HepG2 (cell line): ENCODE measurements at regions not wholly inside any gene's neighbourhood (a gene's known extent, or its start where the extent isn't known, plus 50 kb on each side); places are given as distances from the start of the nearest gene placed in this dataset.

Experiments used
- ATF7-NPFF ChIP-seq: sonication (generic); formaldehyde crosslinking; IDR thresholded peaks from 2 replicates; pipeline ENCODE4 v1.8.1; 2023; ENCODE audit warnings: mild to moderate bottlenecking, low read depth, missing genetic modification reagents, moderate library complexity
- ETV5 ChIP-seq: IDR thresholded peaks from 2 replicates; pipeline ENCODE4 v1.6.1; 2018; ENCODE audit warnings: missing biosample characterization, missing genetic modification reagents, inconsistent platforms, borderline replicate concordance
- JUND ChIP-seq: sonication (generic); formaldehyde crosslinking; IDR thresholded peaks from 2 replicates; pipeline ENCODE4 v1.8.0; 2022; ENCODE audit warnings: mild to moderate bottlenecking, missing genetic modification reagents
- POLR2A ChIP-seq, 2 experiments: IDR thresholded peaks; 2 replicates each; pipeline ENCODE4 v1.6.1; 2011; ENCODE audit warnings: low read depth in 2 of 2, low read length in 2 of 2, mild to moderate bottlenecking in 1 of 2, moderate library complexity in 1 of 2; ENCODE audit not compliant: insufficient read depth in 1 of 2
- RFX1 ChIP-seq: fragments of 450-650 bp; IDR thresholded peaks from 2 replicates; pipeline ENCODE4 v1.6.1; 2017
- SMARCC2 ChIP-seq: fragments of 450-650 bp; IDR thresholded peaks from 2 replicates; pipeline ENCODE4 v1.6.1; 2017; ENCODE audit warnings: antibody characterized with exemption, mild to moderate bottlenecking
- SNAPC2 ChIP-seq: sonication (generic); formaldehyde crosslinking; IDR thresholded peaks from 2 replicates; pipeline ENCODE4 v1.8.1; 2022; ENCODE audit warnings: mild to moderate bottlenecking, missing genetic modification reagents
- SPEN ChIP-seq: sonication (generic); formaldehyde crosslinking; IDR thresholded peaks from 2 replicates; pipeline ENCODE4 v1.5.1; 2020; ENCODE audit warnings: low read depth, mild to moderate bottlenecking, missing genetic modification reagents
- U2AF2 ChIP-seq: fragments of 200-400 bp; formaldehyde crosslinking; IDR thresholded peaks from 2 replicates; pipeline ENCODE4 v1.6.1; 2017; ENCODE audit warnings: low read depth, mild to moderate bottlenecking, low read length
- ZNF282 ChIP-seq: fragments of 450-650 bp; IDR thresholded peaks from 2 replicates; pipeline ENCODE4 v1.6.1; 2018; ENCODE audit not compliant: partially characterized antibody
- ZNF543 ChIP-seq: sonication (generic); formaldehyde crosslinking; IDR thresholded peaks from 2 replicates; pipeline ENCODE4 v1.4.0; 2020; ENCODE audit warnings: mild to moderate bottlenecking, missing genetic modification reagents
- ZNF674 ChIP-seq: sonication (generic); formaldehyde crosslinking; IDR thresholded peaks from 2 replicates; pipeline ENCODE4 v1.5.0; 2020; ENCODE audit warnings: low read depth, mild to moderate bottlenecking, missing genetic modification reagents
- ZNF737 ChIP-seq: sonication (generic); formaldehyde crosslinking; IDR thresholded peaks from 2 replicates; pipeline ENCODE4 v1.5.0; 2020; ENCODE audit warnings: missing genetic modification reagents, mild to moderate bottlenecking, borderline replicate concordance
- TF ChIP-seq, protein P1 (sequence below): sonication (generic); formaldehyde crosslinking; IDR thresholded peaks from 2 replicates; pipeline ENCODE4 v1.5.1; 2020; ENCODE audit warnings: mild to moderate bottlenecking, missing genetic modification reagents, moderate library complexity
- TF ChIP-seq, protein P2 (sequence below): sonication (generic); formaldehyde crosslinking; IDR thresholded peaks from 2 replicates; pipeline ENCODE4 v1.8.0; 2023; ENCODE audit warnings: mild to moderate bottlenecking, missing genetic modification reagents
- TF ChIP-seq, protein P3 (sequence below): sonication (generic); formaldehyde crosslinking; IDR thresholded peaks from 2 replicates; pipeline ENCODE4 v1.5.0; 2020; ENCODE audit warnings: mild to moderate bottlenecking, missing genetic modification reagents, borderline replicate concordance
- TF ChIP-seq, protein P4 (sequence below): sonication (generic); formaldehyde crosslinking; IDR thresholded peaks from 2 replicates; pipeline ENCODE4 v1.4.0; 2020; ENCODE audit warnings: missing genetic modification reagents

DNA sequence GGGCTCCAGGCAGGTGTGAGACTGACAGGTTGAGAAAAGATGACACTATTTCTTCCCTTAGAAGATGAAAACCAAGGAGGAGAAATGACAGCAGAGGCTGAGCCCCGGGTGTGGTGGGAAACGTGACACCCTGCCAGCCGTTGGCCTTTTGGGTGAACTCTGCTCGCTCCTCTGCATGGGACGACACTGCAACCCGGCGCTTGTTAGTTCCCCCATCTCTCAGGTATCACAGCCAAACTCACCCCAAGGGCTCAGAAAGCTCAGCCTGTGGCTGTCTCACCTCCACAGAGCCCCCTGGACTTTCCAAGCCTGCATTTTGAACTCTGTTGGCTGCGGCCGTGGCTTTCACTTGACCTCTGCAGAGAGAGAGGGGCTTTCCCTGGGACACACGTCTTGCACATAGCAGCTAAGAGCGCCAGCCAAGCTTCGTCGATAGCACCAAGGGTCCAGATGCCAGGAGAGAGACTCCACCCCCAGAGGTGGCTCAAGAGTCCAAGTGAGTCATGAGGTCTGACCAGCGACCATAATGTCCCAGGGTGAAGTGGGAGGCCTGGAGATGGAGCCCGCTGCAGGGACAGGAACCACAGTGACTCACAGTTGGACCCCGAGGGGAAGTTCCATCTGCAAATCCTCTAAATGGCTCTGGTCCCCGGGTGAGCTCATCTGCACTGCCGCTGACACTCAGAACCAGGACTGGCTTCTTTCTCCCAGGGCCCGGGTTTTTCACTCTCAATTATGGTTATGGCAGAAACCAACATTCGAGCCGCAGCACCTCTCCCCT is 301.9 kb downstream of the SOX9 start (continued):
- TF ChIP-seq JUND (peak; percentile 87), ETV5 (CRISPR knock-in tag) (peak; percentile 80), SNAPC2 (CRISPR knock-in tag) (no peak), RFX1 (no peak), ZNF543 (CRISPR knock-in tag) (peak; percentile 56), ZNF737 (CRISPR knock-in tag) (no peak), ZNF674 (CRISPR knock-in tag) (no peak), ATF7-NPFF (0 out of 2 replicates have a peak, but pooled peaks have one; percentile 24), U2AF2 (no peak), SPEN (peak; percentile 59; the same call in 1 of the 2 replicates), ZNF282 (no peak), POLR2A (IDR thresholded peaks at IDR 0.05; ENCODE audit: insufficient read depth in 1 of 2, low read depth in 2 of 2, low read length in 2 of 2) (peak in 1 of 2 experiments; percentile 64; a peak in 2 of 4 replicates), SMARCC2 (0 out of 2 replicates have a peak, but pooled peaks have one; percentile 38)
- TF ChIP-seq, protein P1, sequence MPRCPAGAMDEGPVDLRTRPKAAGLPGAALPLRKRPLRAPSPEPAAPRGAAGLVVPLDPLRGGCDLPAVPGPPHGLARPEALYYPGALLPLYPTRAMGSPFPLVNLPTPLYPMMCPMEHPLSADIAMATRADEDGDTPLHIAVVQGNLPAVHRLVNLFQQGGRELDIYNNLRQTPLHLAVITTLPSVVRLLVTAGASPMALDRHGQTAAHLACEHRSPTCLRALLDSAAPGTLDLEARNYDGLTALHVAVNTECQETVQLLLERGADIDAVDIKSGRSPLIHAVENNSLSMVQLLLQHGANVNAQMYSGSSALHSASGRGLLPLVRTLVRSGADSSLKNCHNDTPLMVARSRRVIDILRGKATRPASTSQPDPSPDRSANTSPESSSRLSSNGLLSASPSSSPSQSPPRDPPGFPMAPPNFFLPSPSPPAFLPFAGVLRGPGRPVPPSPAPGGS (CRISPR knock-in tag), result peak; percentile 97
- TF ChIP-seq, protein P2, sequence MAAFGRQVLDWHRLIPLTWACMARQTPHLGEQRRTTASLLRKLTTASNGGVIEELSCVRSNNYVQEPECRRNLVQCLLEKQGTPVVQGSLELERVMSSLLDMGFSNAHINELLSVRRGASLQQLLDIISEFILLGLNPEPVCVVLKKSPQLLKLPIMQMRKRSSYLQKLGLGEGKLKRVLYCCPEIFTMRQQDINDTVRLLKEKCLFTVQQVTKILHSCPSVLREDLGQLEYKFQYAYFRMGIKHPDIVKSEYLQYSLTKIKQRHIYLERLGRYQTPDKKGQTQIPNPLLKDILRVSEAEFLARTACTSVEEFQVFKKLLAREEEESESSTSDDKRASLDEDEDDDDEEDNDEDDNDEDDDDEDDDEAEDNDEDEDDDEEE (CRISPR knock-in tag), result no peak
- TF ChIP-seq, protein P3, sequence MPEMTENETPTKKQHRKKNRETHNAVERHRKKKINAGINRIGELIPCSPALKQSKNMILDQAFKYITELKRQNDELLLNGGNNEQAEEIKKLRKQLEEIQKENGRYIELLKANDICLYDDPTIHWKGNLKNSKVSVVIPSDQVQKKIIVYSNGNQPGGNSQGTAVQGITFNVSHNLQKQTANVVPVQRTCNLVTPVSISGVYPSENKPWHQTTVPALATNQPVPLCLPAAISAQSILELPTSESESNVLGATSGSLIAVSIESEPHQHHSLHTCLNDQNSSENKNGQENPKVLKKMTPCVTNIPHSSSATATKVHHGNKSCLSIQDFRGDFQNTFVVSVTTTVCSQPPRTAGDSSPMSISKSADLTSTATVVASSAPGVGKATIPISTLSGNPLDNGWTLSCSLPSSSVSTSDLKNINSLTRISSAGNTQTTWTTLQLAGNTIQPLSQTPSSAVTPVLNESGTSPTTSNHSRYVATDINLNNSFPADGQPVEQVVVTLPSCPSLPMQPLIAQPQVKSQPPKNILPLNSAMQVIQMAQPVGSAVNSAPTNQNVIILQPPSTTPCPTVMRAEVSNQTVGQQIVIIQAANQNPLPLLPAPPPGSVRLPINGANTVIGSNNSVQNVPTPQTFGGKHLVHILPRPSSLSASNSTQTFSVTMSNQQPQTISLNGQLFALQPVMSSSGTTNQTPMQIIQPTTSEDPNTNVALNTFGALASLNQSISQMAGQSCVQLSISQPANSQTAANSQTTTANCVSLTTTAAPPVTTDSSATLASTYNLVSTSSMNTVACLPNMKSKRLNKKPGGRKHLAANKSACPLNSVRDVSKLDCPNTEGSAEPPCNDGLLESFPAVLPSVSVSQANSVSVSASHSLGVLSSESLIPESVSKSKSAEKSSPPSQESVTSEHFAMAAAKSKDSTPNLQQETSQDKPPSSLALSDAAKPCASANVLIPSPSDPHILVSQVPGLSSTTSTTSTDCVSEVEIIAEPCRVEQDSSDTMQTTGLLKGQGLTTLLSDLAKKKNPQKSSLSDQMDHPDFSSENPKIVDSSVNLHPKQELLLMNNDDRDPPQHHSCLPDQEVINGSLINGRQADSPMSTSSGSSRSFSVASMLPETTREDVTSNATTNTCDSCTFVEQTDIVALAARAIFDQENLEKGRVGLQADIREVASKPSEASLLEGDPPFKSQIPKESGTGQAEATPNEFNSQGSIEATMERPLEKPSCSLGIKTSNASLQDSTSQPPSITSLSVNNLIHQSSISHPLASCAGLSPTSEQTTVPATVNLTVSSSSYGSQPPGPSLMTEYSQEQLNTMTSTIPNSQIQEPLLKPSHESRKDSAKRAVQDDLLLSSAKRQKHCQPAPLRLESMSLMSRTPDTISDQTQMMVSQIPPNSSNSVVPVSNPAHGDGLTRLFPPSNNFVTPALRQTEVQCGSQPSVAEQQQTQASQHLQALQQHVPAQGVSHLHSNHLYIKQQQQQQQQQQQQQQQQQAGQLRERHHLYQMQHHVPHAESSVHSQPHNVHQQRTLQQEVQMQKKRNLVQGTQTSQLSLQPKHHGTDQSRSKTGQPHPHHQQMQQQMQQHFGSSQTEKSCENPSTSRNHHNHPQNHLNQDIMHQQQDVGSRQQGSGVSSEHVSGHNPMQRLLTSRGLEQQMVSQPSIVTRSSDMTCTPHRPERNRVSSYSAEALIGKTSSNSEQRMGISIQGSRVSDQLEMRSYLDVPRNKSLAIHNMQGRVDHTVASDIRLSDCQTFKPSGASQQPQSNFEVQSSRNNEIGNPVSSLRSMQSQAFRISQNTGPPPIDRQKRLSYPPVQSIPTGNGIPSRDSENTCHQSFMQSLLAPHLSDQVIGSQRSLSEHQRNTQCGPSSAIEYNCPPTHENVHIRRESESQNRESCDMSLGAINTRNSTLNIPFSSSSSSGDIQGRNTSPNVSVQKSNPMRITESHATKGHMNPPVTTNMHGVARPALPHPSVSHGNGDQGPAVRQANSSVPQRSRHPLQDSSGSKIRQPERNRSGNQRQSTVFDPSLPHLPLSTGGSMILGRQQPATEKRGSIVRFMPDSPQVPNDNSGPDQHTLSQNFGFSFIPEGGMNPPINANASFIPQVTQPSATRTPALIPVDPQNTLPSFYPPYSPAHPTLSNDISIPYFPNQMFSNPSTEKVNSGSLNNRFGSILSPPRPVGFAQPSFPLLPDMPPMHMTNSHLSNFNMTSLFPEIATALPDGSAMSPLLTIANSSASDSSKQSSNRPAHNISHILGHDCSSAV (CRISPR knock-in tag), result no peak
- TF ChIP-seq, protein P4, sequence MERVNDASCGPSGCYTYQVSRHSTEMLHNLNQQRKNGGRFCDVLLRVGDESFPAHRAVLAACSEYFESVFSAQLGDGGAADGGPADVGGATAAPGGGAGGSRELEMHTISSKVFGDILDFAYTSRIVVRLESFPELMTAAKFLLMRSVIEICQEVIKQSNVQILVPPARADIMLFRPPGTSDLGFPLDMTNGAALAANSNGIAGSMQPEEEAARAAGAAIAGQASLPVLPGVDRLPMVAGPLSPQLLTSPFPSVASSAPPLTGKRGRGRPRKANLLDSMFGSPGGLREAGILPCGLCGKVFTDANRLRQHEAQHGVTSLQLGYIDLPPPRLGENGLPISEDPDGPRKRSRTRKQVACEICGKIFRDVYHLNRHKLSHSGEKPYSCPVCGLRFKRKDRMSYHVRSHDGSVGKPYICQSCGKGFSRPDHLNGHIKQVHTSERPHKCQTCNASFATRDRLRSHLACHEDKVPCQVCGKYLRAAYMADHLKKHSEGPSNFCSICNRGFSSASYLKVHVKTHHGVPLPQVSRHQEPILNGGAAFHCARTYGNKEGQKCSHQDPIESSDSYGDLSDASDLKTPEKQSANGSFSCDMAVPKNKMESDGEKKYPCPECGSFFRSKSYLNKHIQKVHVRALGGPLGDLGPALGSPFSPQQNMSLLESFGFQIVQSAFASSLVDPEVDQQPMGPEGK, result peak; percentile 61; the same call in 1 of the 2 replicates
